NCI-H82 (cell line): ENCODE measurements at regions not wholly inside any gene's neighbourhood (a gene's known extent, or its start where the extent isn't known, plus 50 kb on each side); places are given as distances from the start of the nearest gene placed in this dataset.

Experiments used
- DNase-seq: peaks from one replicate; lab custom pipeline; 2025; lab: John Stamatoyannopoulos, UW

DNA sequence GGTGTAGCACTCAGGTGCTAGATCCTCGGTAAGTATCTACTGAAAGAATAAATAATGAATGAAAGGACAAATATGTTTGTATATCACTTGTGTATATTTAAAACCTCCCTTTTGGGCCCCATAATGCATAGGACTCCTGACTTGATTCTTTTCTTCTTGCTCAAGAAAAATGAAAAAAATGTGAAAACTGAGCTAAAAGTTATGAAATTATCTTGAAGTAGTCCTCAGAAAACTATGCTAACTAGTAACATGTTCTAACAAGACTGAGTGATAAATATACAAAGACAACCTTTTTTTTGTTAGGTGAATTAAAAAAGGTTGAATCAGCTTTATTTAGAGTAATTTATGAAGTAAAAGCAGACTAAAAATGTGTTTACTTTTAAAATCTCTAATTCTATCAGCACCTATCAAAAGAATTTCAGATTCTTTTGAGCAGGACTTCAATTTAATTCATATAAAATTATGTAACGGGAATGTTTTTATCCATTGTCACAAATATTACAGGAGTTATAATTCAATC is 247.8 kb upstream of the JAG1 start:
- DNase-seq: no peak

DNA sequence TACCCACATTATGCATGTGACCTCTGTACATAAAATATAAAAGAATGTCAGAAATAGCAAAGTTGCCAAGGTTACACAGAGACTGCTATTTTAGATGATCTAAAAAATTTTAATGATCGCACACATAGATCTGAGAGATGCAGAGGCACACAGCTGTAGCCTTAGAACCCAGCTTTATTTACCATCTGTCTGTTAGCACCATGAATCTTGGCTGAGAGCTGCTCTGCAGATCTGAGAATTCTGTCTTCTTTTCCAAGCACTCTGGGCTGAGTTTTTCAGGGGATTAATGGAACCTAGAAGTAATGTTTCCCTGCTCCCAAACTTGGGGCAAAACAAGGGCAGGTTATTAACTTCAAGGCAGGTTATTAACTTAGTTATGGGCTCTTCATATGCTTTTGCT is 248.7 kb upstream of the JAG1 start:
- no peak for DNase-seq

DNA sequence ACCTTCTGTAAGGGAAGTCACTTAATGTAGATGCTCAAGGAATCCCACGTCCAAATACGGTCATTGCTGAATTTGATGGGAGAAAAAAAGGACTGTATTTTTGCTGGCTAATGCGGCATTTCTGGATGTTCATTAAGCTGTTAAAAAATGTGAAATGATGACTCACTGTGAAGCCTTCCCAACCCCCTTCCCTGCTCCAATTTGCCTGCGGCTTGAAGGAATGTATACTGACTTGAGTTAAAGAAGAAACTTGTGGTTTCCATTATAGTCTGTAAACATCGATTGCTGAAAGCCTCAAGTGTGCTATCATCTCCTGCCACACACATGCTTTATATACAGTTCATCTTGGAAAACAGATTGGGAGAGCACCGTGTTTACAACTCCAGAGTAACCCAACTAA is 249.1 kb upstream of the JAG1 start:
- DNase-seq: no peak

DNA sequence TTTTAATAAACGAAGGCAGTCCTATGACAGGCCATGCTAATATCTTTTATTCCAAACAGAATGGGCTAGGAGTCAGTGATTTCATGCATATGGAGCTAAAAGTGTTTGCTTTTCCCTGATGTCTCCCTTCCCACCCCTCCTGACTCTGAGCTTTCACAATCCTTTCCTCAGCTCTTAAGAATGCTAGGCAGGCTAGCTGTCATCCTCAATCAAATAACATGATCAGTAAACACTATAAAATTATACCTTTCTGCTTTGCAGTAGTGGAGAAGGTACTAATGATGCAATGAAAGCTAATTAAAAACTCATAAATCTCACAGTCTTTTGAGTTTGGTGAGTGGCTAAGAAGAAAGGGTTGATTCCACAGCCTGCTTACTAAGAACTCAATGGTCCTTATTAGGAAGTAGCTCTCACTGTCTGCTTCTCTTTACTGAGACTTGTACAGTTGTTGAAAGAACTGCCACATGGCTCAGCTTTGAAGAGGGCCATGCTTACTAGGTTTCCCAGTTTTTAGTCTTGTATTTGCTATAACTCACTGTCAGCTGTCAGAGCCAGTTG is 250.9 kb upstream of the JAG1 start:
- DNase-seq: no peak

DNA sequence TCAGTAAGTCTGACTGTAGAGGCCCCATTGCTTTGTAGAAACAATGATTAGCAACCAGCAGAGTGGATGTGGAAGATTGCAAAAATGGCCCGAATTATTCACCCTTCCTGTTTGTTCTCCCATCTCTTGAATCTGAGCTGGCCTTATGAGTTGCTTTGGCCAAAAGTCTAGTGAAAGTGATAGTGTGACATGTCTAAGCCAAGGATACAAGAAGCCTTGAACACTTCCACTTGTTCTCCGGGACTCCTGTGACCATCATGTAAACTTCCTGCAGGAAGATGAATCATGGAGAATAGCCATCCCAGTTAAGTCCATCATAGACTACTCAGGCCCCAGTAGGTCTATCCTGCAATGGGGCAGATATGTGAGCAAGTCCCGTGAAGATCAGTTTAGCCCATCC is 252.0 kb upstream of the JAG1 start:
- no peak for DNase-seq

DNA sequence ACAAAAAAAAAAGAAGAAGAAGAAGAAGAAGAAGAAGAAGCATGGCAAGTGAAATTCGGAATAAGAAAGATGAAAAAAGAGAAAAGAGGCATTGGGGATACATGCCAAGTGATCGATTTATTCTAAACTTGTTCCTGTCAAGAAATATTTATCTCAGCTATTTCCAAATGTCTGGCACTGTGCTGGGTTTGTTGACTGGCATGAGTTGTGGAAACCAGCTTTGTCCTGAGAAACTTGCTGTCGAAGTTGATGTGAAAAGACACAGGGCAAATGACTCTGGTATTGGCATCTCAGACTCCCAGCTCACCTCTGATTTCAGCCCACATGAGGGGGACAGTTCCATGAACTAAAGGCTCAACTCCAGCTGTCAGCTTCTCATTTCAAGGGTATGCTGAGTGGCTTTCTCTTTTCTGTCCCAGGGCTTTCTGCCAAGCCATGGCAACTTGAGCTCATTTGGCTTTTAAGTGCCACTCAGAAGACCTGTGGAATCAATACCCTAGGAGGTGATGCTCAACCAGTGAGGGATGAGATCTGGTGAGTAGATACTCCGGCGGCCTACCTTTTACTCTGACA is 253.3 kb upstream of the JAG1 start:
- DNase-seq: no peak

DNA sequence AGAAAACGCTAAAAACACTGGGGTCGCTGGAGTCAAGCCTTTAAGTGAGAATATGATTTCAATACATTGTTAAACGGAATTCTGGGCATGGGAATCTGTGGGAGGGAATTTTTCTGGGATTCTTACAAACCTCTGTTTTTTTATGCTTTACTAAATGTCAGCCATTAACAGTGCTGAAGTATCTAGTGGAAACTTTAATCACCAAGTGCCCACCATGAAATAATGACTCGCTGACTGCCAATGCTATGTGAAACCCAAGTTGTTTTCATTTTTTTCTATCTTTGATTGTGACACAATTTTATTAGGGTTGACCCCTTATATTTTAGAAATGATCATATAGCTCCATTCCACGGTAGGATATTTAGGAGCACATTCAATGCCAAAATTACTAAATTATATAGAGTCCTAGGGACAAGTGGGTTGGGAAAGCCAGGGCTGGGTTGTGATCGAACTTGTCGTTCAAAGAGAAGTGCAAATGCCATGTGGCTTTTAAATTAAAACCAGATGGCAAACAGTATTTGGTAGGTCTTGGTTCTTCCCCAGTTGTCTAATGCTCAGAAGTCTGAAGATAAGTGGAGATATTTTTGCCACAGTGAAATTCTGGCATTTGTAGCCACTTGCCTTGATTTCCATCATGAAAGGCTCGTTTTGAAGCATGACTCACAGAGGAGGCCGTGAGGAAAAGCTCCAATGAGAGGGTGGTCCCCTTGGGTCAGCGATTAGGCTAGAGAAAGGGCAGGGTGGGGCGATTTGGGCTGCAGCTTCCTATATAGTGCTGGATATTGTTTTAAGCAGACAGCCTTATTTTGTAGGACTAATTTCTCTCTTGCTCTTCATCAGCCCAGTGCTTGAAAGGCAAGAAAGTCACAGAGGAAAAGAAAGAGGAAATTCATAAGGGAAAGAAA is 254.4 kb upstream of the JAG1 start:
- no peak for DNase-seq

DNA sequence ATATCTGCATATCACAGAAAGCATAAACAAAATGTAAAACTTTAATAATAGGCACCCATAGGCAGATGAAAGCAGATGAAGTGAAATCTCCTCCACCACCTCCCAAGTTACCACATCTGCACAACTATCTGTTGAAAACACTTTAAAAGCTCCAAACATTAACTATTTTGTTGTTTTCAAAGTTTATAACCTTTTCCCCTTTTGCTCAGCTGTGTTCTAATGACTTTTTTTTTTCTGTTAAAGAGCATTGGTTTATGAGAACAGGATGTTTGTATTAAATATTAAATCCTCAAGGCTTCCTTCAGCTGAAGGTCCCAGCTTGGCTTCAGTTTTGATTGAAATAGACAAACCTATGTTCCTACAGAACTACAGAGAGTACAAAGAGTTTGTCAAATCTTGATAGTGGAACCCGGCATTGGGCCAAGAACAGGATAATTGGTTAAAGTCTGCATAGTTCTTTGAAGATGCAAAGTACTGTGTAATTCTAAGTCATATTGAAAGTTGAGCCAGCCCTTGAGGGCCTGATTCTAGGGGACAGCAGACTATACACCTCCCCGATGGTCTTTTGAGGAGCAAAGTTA is 255.1 kb upstream of the JAG1 start:
- DNase-seq: no peak

DNA sequence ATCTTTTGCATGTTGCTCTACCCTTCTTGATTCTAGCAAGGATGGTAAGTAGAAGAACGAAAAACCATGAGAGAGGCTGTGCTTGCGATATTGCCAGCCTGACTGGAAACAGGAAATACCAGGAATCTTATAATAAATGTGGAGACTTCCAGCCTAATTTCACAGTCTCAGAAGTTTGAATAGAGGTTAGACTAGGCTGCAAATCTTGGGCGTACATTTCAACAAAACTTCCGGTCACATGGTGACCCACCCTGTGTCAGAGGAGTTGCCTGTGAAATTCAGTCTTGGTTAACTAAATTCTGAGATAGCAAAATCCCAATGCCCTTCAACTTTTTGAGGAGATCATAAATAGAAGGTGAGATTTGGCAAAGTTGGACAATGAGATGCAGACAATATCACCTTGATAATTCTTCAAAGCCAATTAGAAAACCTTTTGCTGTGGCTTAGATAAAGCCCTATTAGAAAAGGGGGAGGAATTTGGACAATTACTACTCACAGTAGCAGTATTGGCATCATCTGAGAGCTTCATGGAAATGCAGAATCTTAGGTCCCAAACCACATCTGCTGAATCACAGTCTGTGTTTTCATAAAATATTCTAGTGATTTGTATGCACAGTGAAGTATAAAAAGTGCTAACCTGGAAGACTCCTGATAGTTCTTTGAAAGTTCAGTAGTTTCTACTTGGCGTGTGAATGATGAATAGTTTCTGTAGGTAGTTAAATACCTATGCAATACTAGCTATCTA is 262.0 kb upstream of the JAG1 start:
- no peak for DNase-seq

DNA sequence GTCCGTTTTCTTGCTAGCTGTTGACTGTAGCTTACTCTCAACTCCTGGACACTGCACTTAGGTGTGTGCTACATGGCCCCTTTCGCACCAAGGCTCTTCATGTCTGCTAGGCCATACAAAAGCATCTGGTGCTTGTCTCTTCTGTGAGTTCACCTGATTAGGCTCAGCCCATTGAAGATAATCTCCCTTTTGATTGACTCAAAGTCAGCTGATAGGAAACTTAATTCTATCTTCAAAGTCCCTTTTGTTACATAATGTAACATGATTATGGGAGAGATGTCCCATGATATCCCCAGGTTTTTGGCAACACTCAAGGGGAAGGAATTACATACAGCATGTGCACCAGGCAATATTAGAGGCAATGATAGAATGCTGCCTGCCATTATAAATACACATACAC is 263.0 kb upstream of the JAG1 start:
- no peak for DNase-seq

DNA sequence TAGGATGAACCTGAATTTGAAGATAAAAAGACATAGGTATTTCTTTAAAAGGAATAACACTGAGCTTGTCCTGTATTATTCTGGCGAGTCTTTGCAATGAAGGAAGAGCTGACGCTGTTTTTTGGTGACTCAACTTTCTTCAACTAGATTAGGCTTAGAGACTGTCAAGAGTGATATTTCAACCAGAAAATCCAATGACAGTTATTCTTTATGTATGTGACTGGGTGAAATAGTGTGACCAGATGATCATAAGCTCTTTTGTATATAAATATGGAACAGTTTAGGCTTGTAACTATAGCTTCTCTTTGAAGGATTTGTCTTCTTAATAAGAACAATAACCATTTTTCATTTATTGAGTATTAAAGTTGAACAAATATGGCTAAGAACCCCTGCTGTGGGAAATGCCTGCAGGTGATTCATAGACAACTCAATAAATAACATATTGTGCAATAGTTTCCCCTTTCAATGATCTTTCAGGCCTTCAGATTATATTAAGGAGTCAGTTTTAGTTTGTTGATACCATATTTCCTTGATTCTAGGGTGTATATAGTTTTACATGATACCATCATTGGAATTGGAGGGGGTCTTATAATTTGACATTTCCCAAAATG is 265.6 kb upstream of the JAG1 start:
- no peak for DNase-seq

DNA sequence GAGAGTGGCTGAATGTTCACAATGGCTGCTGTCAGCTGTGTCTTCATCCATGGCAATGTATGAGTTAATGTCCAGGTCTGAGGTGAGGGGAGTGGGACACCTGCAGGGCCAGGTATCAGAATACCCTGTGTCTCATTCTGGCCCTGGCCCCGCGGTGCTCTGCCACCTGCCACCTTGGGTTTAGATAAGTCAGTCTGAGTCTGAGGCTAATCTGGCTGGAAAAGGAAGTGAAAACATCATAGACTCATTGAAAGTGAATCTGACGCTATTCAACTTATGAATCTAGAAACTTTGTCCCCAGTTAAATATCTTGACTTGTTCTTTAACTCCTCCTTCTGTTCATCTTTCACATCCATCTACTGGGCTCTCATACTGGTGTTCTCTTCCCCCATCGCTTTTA is 267.1 kb upstream of the JAG1 start:
- DNase-seq: no peak

DNA sequence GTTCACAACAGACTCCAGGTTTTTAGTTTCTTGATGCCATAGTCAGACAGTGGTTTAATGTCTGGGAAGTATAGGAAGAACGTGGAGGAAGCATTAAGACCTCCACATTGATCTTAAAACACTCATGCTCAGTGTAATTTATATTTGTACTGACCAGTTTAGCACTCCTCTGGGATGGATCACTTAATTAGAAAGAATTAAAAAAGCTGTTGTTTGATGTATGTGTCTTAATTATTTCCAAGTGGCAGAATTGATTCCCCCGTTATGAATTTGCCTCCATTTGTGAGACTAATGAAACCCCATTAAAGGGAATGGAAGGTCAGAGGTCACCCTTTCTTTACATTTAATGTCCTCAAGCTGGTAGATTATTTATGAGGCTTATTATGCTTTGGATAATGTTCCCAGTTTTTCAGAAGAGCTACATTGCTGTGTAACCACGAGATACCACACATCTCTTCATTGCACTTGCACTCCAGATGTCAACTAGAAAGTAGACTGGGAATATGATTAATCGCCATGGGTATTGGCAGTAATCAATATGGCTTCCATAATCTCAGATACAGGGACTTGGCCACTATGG is 270.0 kb upstream of the JAG1 start:
- DNase-seq: no peak

DNA sequence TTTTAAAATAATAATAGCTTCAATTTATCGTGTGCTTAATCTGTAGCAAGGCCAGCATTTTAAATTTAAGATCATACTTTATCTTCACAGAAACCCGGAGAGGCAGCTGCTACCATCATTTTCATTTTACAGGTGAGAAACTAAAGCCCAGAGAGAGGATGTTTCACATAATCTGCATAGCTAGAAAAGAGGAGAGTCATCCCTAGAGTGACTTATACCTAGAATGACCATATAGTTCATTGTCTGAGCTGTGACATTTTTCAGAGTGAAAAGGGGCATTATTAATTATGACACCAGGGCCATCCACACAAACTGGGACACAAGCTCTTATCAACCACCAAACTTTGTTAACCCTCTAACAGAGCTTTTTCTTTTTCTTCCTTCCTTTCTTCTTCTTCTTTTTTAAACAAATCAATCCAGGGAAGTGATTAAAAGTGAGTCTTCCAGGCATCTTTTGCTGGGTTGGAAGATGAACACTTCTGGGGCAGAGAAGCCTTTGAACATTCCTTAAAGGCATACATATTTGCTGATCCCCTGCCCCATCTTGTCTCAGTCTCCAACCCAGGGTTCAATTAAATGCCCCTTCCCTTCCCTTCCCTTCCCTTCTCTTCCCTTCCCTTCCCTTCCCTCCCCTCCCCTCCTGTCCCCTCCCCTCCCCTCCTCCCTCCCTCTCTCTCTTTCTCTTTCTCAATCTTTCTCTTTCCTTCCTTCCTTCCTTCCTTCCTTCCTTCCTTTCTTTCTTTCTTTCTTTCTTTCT is 272.5 kb upstream of the JAG1 start:
- DNase-seq: no peak

DNA sequence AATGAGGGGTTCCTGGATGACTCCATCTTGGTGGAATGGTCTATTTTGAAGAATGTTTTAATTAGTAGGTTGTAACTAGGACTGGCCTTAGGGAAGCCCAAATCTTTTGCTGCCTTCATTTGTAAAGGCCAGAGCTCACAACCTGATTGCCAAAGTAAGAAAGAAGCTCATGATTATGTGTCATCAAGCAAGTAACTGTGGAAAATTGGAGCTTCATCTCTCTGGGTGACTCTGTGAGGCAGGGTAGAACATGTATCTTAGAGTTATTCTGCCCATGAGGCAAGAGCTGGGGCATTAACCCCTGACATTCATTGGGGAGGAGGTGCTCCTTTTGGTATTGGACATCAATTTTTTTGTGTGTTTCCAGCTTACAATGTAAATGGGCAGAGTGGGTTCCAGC is 273.9 kb upstream of the JAG1 start:
- DNase-seq: no peak

DNA sequence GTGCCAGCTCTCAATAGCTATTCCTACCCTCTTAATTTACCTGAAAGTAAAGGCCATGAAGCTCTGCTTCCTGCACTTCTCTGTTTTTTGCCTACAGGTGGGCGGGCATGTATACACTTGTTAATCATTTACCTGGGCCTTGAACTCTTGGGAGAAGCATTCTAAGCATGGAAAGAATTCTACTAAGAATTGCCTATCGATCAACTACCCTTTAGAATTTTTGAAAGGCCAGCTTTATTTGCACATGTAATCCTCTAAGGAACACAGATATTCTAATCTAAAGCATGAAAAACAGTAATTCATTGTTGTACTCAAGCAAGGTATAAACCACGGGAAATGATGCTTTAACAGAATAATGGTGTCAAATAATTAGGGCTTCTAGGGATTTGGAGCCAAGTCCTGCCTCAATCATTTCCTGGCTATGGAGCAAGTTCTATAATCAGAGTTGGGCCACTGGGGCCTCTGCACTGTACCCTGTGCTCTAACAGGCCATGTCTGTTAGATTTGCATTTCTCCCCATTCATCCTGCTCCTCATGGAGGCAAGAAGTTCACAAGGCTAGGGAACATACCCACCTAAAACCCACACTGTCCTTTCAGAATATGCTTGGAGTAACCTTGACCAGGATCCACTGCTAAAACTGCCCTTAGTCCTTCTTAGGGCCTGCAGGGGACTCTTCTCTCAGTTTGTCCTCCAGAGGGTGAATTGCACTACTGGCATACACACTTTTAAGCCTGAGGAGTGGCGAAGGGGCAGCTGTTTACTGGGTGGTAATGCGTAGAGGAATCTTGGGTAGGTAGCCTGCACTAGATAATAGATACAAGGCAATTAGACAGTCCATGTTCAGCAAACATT is 276.4 kb upstream of the JAG1 start:
- DNase-seq: no peak

DNA sequence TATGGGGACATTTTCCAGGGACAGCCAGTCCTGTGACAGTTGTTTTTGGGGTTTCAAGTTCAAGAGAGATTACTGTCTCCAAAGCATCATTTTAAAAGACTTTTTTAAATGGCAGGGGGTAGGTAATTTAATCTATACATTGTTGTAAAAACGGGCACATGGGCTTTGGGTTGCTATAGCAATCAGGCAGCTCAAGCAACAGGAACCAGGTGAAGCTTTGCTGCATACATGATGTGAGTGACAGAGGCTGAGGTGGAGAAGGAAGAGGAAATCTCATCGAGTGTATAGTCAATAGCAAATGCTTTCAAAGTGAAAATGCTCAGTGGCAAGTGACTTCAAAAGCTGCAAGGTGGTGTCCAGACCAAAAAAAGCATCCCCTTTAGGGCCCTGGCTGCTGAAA is 277.4 kb upstream of the JAG1 start:
- DNase-seq: no peak

DNA sequence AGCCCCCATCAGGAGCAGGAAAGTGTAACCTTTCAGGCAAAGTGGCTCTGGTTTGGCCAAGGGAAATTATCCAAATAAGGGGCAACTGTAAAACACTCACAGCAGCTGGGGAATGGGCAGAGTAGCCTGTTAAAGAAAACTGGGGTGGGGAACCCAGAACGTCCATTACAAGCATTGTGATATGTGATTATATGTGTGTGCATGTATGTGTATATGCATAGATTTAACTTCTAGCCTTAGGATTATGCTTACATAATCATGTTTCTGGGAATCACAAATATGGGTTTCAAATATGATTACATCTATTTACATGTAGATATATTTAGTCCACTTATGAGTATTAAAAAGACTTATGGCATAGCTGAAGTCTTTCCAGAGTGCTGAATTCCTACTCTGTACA is 278.1 kb upstream of the JAG1 start:
- DNase-seq: no peak

DNA sequence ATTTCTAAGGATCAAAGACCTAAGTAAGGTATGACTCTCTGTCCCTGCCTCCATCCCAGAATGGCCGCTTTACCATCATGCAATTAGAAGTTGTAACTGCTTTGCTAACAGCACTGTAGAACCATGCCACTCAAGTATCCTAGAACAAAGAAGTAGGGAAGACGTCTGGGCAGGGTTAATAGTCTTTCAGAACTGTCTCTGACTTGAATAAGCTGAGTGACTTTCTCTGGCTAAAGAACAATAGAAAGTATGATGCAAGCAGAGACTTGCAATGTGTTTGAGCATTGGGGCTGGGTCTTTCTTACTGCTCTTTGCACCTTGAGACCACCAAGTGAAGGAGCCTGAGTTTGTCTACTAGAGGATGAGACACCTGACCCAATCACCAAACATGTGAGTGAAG is 279.6 kb upstream of the JAG1 start:
- DNase-seq: no peak
